ENCODE measurements at regions not wholly inside any gene's neighbourhood (a gene's known extent, or its start where the extent isn't known, plus 50 kb on each side); places are given as distances from the start of the nearest gene placed in this dataset.

- Histone ChIP-seq H3K27me3 (ENCODE audit: insufficient read depth, low read length) (no peaks in the 10 kb centered on the region), H3K9ac (ENCODE audit: low read length) (no peak overlapping the region), H3K4me1 (ENCODE audit: insufficient read depth, low read length, severe bottlenecking) (no peaks in the 10 kb centered on the region), H3F3A (ENCODE audit: insufficient read depth, low read length) (no peaks in the 10 kb centered on the region), H3K36me3 (ENCODE audit: insufficient read depth, low read length) (no peaks in the 10 kb centered on the region), H3K4me2 (ENCODE audit: low read length) (no peak overlapping the region), H3K9me2 (ENCODE audit: low read depth, low read length) (no peaks in the 10 kb centered on the region), H3K9me3 (ENCODE audit: low read length) (no peaks in the 10 kb centered on the region), H2AFZ (ENCODE audit: low read length) (no peak overlapping the region), H3K27ac (ENCODE audit: low read depth, low read length, poor library complexity, severe bottlenecking) (no peak overlapping the region), H3K79me2 (ENCODE audit: insufficient read depth, low read length) (no peaks in the 10 kb centered on the region), H3K4me3 (ENCODE audit: low read depth, low read length, poor library complexity, severe bottlenecking) (no peak overlapping the region), H4K20me1 (ENCODE audit: insufficient read depth, low read length) (no peaks in the 10 kb centered on the region)
- TF ChIP-seq CTCF (IDR thresholded peaks at IDR 0.05; ENCODE audit: low read length) (no peak), EZH2 (IDR thresholded peaks at IDR 0.05; ENCODE audit: borderline replicate concordance, low read length) (no peak)
Measured at GRCh38 chr4:34628471-34628870, 1615.8 kb downstream of the ARAP2 start.

GRCh38 chr4:34629451-34629850 lies 1614.9 kb downstream of the ARAP2 start:
- Histone ChIP-seq H3K27me3 (ENCODE audit: insufficient read depth, low read length) (no peaks in the 10 kb centered on the region), H3K27ac (ENCODE audit: low read depth, low read length, poor library complexity, severe bottlenecking) (no peak overlapping the region), H2AFZ (ENCODE audit: low read length) (no peak overlapping the region), H3K79me2 (ENCODE audit: insufficient read depth, low read length) (no peaks in the 10 kb centered on the region), H3K36me3 (ENCODE audit: insufficient read depth, low read length) (no peaks in the 10 kb centered on the region), H3K4me2 (ENCODE audit: low read length) (no peak overlapping the region), H3K4me3 (ENCODE audit: low read depth, low read length, poor library complexity, severe bottlenecking) (no peak overlapping the region), H3F3A (ENCODE audit: insufficient read depth, low read length) (no peaks in the 10 kb centered on the region), H4K20me1 (ENCODE audit: insufficient read depth, low read length) (no peaks in the 10 kb centered on the region), H3K9me3 (ENCODE audit: low read length) (no peaks in the 10 kb centered on the region), H3K9me2 (ENCODE audit: low read depth, low read length) (no peaks in the 10 kb centered on the region), H3K9ac (ENCODE audit: low read length) (no peak overlapping the region), H3K4me1 (ENCODE audit: insufficient read depth, low read length, severe bottlenecking) (no peaks in the 10 kb centered on the region)
- TF ChIP-seq CTCF (IDR thresholded peaks at IDR 0.05; ENCODE audit: low read length) (no peak), EZH2 (IDR thresholded peaks at IDR 0.05; ENCODE audit: borderline replicate concordance, low read length) (no peak)

GRCh38 chr4:34633241-34633640 lies 1611.1 kb downstream of the ARAP2 start:
- no peak for TF ChIP-seq CTCF (IDR thresholded peaks at IDR 0.05; ENCODE audit: low read length)
- TF ChIP-seq EZH2 (IDR thresholded peaks at IDR 0.05; ENCODE audit: borderline replicate concordance, low read length), result no peak
- Histone ChIP-seq H3K36me3 (ENCODE audit: insufficient read depth, low read length) (no peaks in the 10 kb centered on the region), H3K4me3 (ENCODE audit: low read depth, low read length, poor library complexity, severe bottlenecking) (no peak overlapping the region)

More at GRCh38 chr4:34633241-34633640, 1611.1 kb downstream of the ARAP2 start:
- H3F3A ChIP-seq (ENCODE audit: insufficient read depth, low read length), result no peaks in the 10 kb centered on the region
- no peaks in the 10 kb centered on the region for H3K9me2 ChIP-seq (ENCODE audit: low read depth, low read length)
- H3K27ac ChIP-seq (ENCODE audit: low read depth, low read length, poor library complexity, severe bottlenecking), result no peak overlapping the region
- no peaks in the 10 kb centered on the region for H3K4me1 ChIP-seq (ENCODE audit: insufficient read depth, low read length, severe bottlenecking)
- H2AFZ ChIP-seq (ENCODE audit: low read length), result no peak overlapping the region
- no peaks in the 10 kb centered on the region for H3K79me2 ChIP-seq (ENCODE audit: insufficient read depth, low read length)
- no peaks in the 10 kb centered on the region for H3K27me3 ChIP-seq (ENCODE audit: insufficient read depth, low read length)
- no peak overlapping the region for H3K4me2 ChIP-seq (ENCODE audit: low read length)
- no peak overlapping the region for H3K9ac ChIP-seq (ENCODE audit: low read length)
- no peaks in the 10 kb centered on the region for H4K20me1 ChIP-seq (ENCODE audit: insufficient read depth, low read length)
- H3K9me3 ChIP-seq (ENCODE audit: low read length), result no peaks in the 10 kb centered on the region

Measured in OCI-LY1 (cell line).